Trophoblast cell (in vitro differentiated cells and primary cell): ENCODE measurements at regions not wholly inside any gene's neighbourhood (a gene's known extent, or its start where the extent isn't known, plus 50 kb on each side); places are given as distances from the start of the nearest gene placed in this dataset.

Source experiments
- DNase-seq, 2 donors: peaks; one replicate each; pipeline ENCODE4 v3.0.0-alpha.2; 2016
- H2AFZ ChIP-seq: 2 replicates; pipeline ENCODE4 v1.6.1; 2013; ENCODE audit warnings: low read length, moderate library complexity, mild to moderate bottlenecking; ENCODE audit not compliant: insufficient read depth, poor library complexity
- H2AK5ac ChIP-seq: 2 replicates; pipeline ENCODE4 v1.6.1; 2013; ENCODE audit warnings: mild to moderate bottlenecking, low read length
- H2BK120ac ChIP-seq: 2 replicates; pipeline ENCODE4 v1.6.1; 2013; ENCODE audit warnings: low read length, mild to moderate bottlenecking, moderate library complexity; ENCODE audit not compliant: insufficient read depth, poor library complexity
- H2BK12ac ChIP-seq: 2 replicates; pipeline ENCODE4 v1.6.1; 2013; ENCODE audit warnings: mild to moderate bottlenecking, low read length, moderate library complexity
- H2BK5ac ChIP-seq: 2 replicates; pipeline ENCODE4 v1.6.1; 2013; ENCODE audit warnings: low read length, low read depth, moderate library complexity, mild to moderate bottlenecking; ENCODE audit not compliant: poor library complexity
- H3K14ac ChIP-seq: 2 replicates; pipeline ENCODE4 v1.6.1; 2013; ENCODE audit warnings: mild to moderate bottlenecking, low read length
- H3K18ac ChIP-seq: 2 replicates; pipeline ENCODE4 v1.6.1; 2013; ENCODE audit warnings: mild to moderate bottlenecking, low read length
- H3K23ac ChIP-seq: 2 replicates; pipeline ENCODE4 v1.6.1; 2013; ENCODE audit warnings: low read length
- H3K27ac ChIP-seq: 2 replicates; pipeline ENCODE4 v1.5.1; 2013; ENCODE audit warnings: low read depth, mild to moderate bottlenecking, inconsistent platforms, low read length, moderate library complexity
- H3K27me3 ChIP-seq: 2 replicates; pipeline ENCODE4 v1.6.1; 2013; ENCODE audit warnings: inconsistent platforms, mild to moderate bottlenecking, low read length, moderate library complexity; ENCODE audit not compliant: insufficient read depth
- H3K36me3 ChIP-seq, 2 experiments: 1 replicate in 1 of 2; 2 replicates in 1 of 2; pipeline ENCODE4 v1.6.1; 2013; ENCODE audit warnings: low read length in 2 of 2, mild to moderate bottlenecking in 2 of 2, moderate library complexity in 1 of 2; ENCODE audit not compliant: insufficient read depth in 2 of 2, control insufficient read depth in 1 of 2
- H3K4ac ChIP-seq: 2 replicates; pipeline ENCODE4 v1.6.1; 2013; ENCODE audit warnings: low read depth, mild to moderate bottlenecking, low read length, moderate library complexity
- H3K4me1 ChIP-seq, 2 experiments: 1 replicate in 1 of 2; 2 replicates in 1 of 2; pipeline ENCODE4 v1.6.1; 2013; ENCODE audit warnings: low read length in 2 of 2, mild to moderate bottlenecking in 2 of 2, moderate library complexity in 1 of 2; ENCODE audit not compliant: insufficient read depth in 2 of 2, control insufficient read depth in 1 of 2
- H3K4me2 ChIP-seq: 2 replicates; pipeline ENCODE4 v1.6.1; 2013; ENCODE audit warnings: inconsistent platforms, mild to moderate bottlenecking, low read length, moderate library complexity
- H3K4me3 ChIP-seq: 2 replicates; pipeline ENCODE4 v1.5.1; 2013; ENCODE audit warnings: mild to moderate bottlenecking, low read depth, low read length, inconsistent platforms
- H3K79me1 ChIP-seq: one replicate; pipeline ENCODE4 v1.6.1; 2013; ENCODE audit warnings: low read length
- H3K79me2 ChIP-seq: 2 replicates; pipeline ENCODE4 v1.6.1; 2013; ENCODE audit warnings: low read length, mild to moderate bottlenecking; ENCODE audit not compliant: control insufficient read depth, insufficient read depth, poor library complexity
- H3K9ac ChIP-seq: 2 replicates; pipeline ENCODE4 v1.6.1; 2013; ENCODE audit warnings: mild to moderate bottlenecking, low read length
- H3K9me3 ChIP-seq: 2 replicates; pipeline ENCODE4 v1.6.1; 2013; ENCODE audit warnings: low read depth, mild to moderate bottlenecking, control low read depth, inconsistent platforms, low read length; ENCODE audit not compliant: insufficient read depth
- H4K12ac ChIP-seq: 2 replicates; pipeline ENCODE4 v1.6.1; 2013; ENCODE audit warnings: low read depth, mild to moderate bottlenecking, low read length, moderate library complexity
- H4K8ac ChIP-seq: 2 replicates; pipeline ENCODE4 v1.6.1; 2013; ENCODE audit warnings: low read depth, mild to moderate bottlenecking, low read length, moderate library complexity
- H4K91ac ChIP-seq: one replicate; pipeline ENCODE4 v1.6.1; 2013; ENCODE audit warnings: low read depth, mild to moderate bottlenecking, low read length, moderate library complexity
- WGBS: extraction: QIAGEN DNeasy Blood & Tissue Kit; methylation state at CpG from one replicate; pipeline ENCODE4 v1.1.7; 2013; ENCODE audit warnings: missing lambda C conversion rate; ENCODE audit not compliant: insufficient read length, insufficient coverage; ENCODE audit errors: extremely low coverage; 5-methylcytosine and 5-hydroxymethylcytosine counted together

DNA sequence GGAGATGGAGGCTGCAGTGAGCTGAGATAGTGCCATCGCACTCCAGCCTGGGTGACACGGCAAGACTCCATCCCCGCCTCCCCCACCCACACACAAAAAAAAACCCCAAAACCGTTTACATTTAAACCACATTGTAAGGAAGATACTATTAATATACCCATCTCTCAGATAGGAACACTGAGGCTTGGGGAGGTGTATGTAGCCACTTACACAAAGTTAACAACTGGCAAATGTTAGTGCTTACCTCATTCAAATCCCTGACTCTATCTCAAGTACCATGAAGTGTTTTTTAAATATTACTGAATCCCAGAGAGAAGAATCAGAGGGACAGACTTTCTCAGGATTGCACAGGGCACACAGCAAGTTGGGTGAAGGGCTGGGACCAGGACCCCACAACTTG is 164.5 kb downstream of the MIAT start:
- H3K4me3 ChIP-seq, result no peak overlapping the region
- peaks cover 3% of the 10 kb centered on the region for H3K9me3 ChIP-seq
- no peak overlapping the region for H3K23ac ChIP-seq
- no peak overlapping the region for H2BK120ac ChIP-seq
- H3K4me1 ChIP-seq, result no peaks in the 10 kb centered on the region
- no peak overlapping the region for H3K4ac ChIP-seq
- no peak overlapping the region for H3K27ac ChIP-seq
- no peak overlapping the region for H4K12ac ChIP-seq
- H2BK12ac ChIP-seq, result no peak overlapping the region
- H3K79me2 ChIP-seq, result no peaks in the 10 kb centered on the region
- H3K9ac ChIP-seq, result no peak overlapping the region
- no peak overlapping the region for H2AFZ ChIP-seq
- no peak overlapping the region for H3K14ac ChIP-seq
- H4K8ac ChIP-seq, result no peak overlapping the region
- WGBS, result 94% methylated on average over 2 of the region's 4 CpGs
- no peak for DNase-seq
- H3K27me3 ChIP-seq, result no peaks in the 10 kb centered on the region
- no peak overlapping the region for H3K4me2 ChIP-seq
- no peak overlapping the region for H2BK5ac ChIP-seq
- H4K91ac ChIP-seq, result no peak overlapping the region
- no peak overlapping the region for H3K18ac ChIP-seq
- H3K36me3 ChIP-seq, result no peaks in the 10 kb centered on the region
- H3K79me1 ChIP-seq, result no peaks in the 10 kb centered on the region
- no peak overlapping the region for H2AK5ac ChIP-seq

DNA sequence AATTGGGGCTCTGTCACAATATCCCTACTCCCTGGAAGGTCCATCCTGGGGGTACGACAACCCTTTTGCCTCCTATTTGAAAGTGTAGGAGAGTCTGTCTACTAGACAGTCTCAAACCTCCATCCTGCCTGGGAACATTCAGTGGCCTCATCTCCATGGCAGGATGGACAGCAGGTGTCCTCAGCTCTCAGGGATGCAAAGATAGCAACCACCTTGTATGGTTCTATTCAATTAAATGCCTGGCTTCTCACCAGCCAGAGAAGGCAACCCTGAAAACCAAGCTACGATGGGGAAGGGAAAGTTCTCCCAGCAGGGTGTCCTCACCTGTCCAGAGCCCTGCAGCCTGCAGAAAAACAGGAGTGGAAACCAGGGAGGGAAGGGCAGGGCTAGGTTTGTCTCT is 164.9 kb downstream of the MIAT start:
- no CpG with 5 or more reads among the region's 2 CpGs for WGBS
- Histone ChIP-seq H3K9me3 (peaks cover 3% of the 10 kb centered on the region), H3K14ac (no peak overlapping the region), H3K27me3 (no peaks in the 10 kb centered on the region), H3K4ac (no peak overlapping the region), H2BK120ac (no peak overlapping the region), H2BK5ac (no peak overlapping the region), H4K8ac (no peak overlapping the region), H3K4me2 (no peak overlapping the region), H4K12ac (no peak overlapping the region), H3K9ac (no peak overlapping the region), H3K4me3 (no peak overlapping the region), H4K91ac (no peak overlapping the region), H3K79me1 (no peaks in the 10 kb centered on the region), H3K23ac (peak overlapping the region; percentile 17), H3K36me3 (no peaks in the 10 kb centered on the region), H2BK12ac (no peak overlapping the region), H3K79me2 (no peaks in the 10 kb centered on the region), H2AFZ (no peak overlapping the region), H3K18ac (no peak overlapping the region), H2AK5ac (no peak overlapping the region), H3K27ac (no peak overlapping the region), H3K4me1 (no peaks in the 10 kb centered on the region)
- no peak for DNase-seq

DNA sequence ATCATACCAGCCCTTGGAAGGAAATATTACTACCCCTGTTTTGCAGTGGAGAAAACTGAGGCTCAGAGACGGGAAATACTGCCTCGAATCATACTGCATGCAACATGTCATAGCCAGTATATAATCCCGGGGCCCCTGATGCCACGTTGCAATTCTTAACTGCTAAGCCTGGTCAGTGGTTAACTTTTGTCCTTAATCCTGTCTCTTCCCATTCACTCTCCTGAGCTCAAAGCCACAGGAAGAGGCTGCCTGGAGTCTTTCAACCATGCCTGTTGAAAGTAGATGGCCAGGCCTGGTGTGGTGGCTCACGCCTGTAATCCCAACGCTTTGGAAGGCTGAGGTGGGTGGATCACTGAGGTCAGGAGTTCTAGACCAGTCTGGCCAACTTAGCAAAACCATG is 166.6 kb downstream of the MIAT start:
- H3K18ac ChIP-seq, result no peak overlapping the region
- H3K27ac ChIP-seq, result no peak overlapping the region
- no CpG with 5 or more reads among the region's 6 CpGs for WGBS
- no peak overlapping the region for H2AK5ac ChIP-seq
- no peak overlapping the region for H4K91ac ChIP-seq
- no peak overlapping the region for H2AFZ ChIP-seq
- H2BK5ac ChIP-seq, result no peak overlapping the region
- H3K79me2 ChIP-seq, result no peaks in the 10 kb centered on the region
- H3K4ac ChIP-seq, result no peak overlapping the region
- no peaks in the 10 kb centered on the region for H3K27me3 ChIP-seq
- no peak overlapping the region for H2BK12ac ChIP-seq
- H3K4me2 ChIP-seq, result no peak overlapping the region
- no peaks in the 10 kb centered on the region for H3K4me1 ChIP-seq
- no peak overlapping the region for H3K4me3 ChIP-seq
- no peak overlapping the region for H4K12ac ChIP-seq
- no peak overlapping the region for H4K8ac ChIP-seq
- H3K23ac ChIP-seq, result no peak overlapping the region
- no peak overlapping the region for H3K9ac ChIP-seq
- no peak overlapping the region for H3K14ac ChIP-seq
- H2BK120ac ChIP-seq, result no peak overlapping the region
- no peak for DNase-seq
- H3K36me3 ChIP-seq, result no peaks in the 10 kb centered on the region
- H3K79me1 ChIP-seq, result no peaks in the 10 kb centered on the region
- H3K9me3 ChIP-seq, result no peaks in the 10 kb centered on the region

DNA sequence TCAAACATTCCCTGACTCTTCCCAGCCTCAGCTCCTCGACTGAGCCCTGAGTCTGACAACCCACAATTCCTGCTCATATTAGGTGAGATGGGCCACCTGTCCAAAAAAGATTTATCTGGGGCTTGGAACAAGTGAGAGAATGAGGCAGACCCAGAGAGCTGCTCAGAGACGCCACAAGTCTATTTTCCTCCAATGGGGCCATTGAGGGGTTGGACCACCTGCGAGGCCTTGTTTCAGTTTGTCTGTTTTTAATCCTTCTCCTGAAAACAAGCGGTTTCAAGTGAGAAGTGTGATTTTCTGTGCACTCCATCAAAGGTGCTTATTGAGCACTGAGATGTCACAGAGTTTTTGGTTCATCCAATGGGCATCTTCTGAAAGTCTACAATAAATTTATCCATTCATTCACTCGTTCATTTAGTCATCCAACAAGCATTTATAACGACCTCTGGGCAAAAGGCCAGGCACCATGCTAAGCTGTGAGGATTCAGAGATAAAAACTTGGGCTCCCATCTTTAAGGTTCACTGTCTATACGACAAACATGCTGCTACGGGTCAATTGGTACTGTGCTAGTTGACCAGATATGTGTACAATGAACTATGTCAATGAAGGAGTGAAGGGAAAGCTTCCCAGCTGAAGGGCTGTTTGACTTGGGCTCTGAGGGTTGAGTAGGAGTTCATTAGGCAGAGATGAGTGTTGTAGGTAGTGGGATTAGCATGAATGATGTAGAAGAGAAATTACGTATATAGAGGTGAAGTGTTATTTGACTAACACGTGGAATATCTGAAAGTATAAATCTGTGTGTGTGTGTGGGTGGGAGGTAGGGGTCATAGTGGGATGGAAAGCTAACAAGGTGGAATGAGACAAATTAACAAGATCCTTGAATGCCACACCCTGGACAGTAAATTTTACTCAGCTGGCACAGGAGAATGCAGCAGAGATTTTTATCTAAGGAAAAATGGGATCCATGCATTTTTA is 168.9 kb downstream of the MIAT start:
- Histone ChIP-seq H3K18ac (no peak overlapping the region), H3K14ac (no peak overlapping the region), H2AFZ (no peak overlapping the region), H4K8ac (no peak overlapping the region), H3K4me1 (no peaks in the 10 kb centered on the region), H4K12ac (no peak overlapping the region), H2BK5ac (no peak overlapping the region), H3K23ac (peak overlapping the region; percentile 46), H3K9me3 (no peaks in the 10 kb centered on the region), H4K91ac (no peak overlapping the region), H3K36me3 (no peaks in the 10 kb centered on the region), H2AK5ac (no peak overlapping the region), H2BK12ac (no peak overlapping the region), H3K4me3 (no peak overlapping the region), H3K9ac (no peak overlapping the region), H3K4me2 (no peak overlapping the region), H3K79me1 (no peaks in the 10 kb centered on the region), H2BK120ac (no peak overlapping the region), H3K27me3 (no peaks in the 10 kb centered on the region), H3K79me2 (no peaks in the 10 kb centered on the region), H3K4ac (no peak overlapping the region), H3K27ac (no peak overlapping the region)
- DNase-seq, result no peak
- WGBS, result 100% methylated on average over 2 of the region's 10 CpGs
